ENCODE measurements at regions not wholly inside any gene's neighbourhood (a gene's known extent, or its start where the extent isn't known, plus 50 kb on each side); places are given as distances from the start of the nearest gene placed in this dataset.

DNA sequence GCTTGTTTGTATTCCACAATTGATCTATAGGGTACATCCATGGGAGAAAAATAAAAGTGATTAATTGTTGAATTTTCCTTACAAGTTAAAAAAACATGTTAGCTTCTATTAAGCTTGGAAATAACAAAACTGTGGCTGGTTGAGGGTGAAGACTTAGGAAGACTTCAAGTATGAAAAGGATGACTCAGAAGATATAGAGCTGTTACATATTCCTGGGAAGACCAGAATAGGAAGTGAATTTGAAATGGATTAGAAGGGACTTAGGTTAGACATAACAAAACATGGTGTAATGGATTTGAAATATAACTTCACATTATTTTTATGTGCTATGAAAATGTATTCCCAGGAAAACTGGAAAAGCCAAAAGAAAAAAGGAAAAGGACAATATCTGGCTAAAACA, 732.2 kb downstream of the HDGFL1 start:
- TF ChIP-seq CTCF (IDR thresholded peaks at IDR 0.05; ENCODE audit: low read depth, low read length, poor library complexity, severe bottlenecking) (no peak), EZH2phosphoT487 (IDR thresholded peaks at IDR 0.05; ENCODE audit: borderline replicate concordance, low read length) (no peak)

Data from DOHH2 (cell line).